AG20443 (cell line): ENCODE measurements at regions not wholly inside any gene's neighbourhood (a gene's known extent, or its start where the extent isn't known, plus 50 kb on each side); places are given as distances from the start of the nearest gene placed in this dataset.
"Not testable (repeated sequence)": the region's sequence is repeated elsewhere in the genome, so short reads cannot be mapped to it uniquely, and the experiment has no call there.

ENCODE experiments used
- DNase-seq: peaks from one replicate; pipeline ENCODE4 v3.0.0; 2012; ENCODE audit warnings: low spot score, mixed read lengths

GRCh38 chr5:101036778-101037177 lies 133.7 kb upstream of the ST8SIA4 start:
- DNase-seq, result no peak

- no peak for DNase-seq
Measured at GRCh38 chr5:101035425-101035824, 132.3 kb upstream of the ST8SIA4 start.

DNA sequence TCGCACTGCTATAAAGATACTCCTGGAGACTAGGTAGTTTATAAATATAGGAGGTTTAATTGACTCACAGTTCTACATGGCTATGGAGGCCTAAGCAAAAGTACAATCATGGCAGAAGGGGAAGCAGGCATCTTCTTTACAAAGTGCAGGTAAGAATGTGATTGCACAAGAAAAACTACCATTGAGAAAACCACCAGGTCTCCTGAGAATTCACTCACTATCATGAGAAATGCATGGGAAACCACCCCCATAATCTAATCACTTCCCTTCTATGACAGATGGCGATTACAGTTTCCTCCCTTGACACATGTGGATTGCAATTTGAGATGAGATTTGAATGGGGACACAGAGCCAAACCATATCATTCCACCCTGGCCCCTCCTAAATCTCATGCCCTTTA lies 121.2 kb upstream of the ST8SIA4 start:
- DNase-seq, result no peak

GRCh38 chr5:101018299-101018698 lies 115.2 kb upstream of the ST8SIA4 start:
- no peak for DNase-seq

DNA sequence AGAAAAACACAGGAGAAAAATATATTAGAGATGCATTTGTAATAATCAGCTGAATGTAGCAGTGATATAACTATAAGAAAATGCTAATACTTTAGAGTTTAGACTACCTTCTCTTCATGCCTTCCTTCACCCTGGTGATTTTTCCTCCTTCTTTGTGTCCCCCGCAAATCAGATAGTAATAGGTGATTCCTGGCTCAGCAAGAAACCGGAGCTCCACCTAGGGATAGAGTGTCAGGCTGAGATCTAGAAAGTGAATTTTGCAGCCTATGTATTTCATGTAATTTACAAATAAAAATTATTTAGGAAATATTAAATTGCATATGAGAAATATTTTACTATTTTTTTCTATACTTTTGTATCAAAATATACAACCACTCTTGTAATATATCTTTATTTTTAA lies 109.8 kb upstream of the ST8SIA4 start:
- DNase-seq, result no peak

DNA sequence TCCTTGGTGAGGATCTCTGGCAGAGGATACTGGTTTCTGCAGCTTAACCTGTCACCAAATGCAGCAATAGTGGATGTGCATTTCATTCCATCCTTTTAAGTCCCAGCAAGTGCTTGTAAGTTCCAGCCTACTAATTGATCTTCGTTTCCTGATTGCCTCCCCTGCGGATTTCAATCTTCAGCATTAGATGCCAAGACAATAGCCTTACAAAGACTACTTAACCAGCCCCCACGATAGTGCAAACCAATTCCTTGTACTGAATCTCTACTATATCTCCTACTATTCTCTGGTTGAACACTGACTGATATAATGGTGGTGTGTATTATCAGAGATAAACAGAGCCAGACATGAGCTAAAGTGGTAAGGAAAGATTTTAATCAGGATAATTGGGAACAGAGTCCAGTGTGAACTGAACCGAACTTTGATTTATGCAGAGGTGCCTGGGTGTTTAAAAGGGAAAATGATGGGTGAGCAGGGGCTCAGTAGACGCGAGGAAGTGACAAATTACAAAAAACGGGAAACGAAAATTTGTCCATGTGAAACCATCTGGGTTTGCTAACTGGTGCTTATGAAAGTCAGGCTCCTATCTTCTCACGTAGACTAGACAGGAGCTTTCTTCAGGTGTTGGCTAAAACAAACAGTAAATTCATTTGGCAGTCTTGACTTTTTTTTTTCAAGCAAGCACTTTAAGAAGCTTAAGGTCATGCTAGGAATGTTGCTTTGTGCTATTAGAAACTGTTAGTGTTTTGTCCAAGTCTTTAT lies 106.9 kb upstream of the ST8SIA4 start:
- DNase-seq, result no peak

- no peak for DNase-seq
Measured at GRCh38 chr5:100992354-100992753, 89.3 kb upstream of the ST8SIA4 start.

DNA sequence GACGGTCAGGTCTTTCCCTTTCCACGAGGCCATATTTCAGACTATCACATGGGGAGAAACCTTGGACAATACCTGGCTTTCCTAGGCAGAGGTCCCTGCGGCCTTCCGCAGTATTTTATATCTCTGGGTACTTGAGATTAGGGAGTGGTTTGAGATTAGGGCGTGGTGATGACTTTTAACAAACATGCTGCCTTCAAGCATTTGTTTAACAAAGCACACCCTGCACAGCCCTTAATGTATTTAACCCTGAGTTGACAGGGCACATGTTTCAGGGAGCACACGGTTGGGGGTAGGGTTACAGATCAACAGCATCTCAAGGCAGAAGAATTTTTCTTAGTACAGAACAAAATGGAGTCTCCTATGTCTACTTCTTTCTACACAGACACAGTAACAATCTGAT lies 80.5 kb upstream of the ST8SIA4 start:
- DNase-seq, result not testable (repeated sequence)

GRCh38 chr5:100974082-100974481 lies 71.0 kb upstream of the ST8SIA4 start:
- DNase-seq, result no peak

DNA sequence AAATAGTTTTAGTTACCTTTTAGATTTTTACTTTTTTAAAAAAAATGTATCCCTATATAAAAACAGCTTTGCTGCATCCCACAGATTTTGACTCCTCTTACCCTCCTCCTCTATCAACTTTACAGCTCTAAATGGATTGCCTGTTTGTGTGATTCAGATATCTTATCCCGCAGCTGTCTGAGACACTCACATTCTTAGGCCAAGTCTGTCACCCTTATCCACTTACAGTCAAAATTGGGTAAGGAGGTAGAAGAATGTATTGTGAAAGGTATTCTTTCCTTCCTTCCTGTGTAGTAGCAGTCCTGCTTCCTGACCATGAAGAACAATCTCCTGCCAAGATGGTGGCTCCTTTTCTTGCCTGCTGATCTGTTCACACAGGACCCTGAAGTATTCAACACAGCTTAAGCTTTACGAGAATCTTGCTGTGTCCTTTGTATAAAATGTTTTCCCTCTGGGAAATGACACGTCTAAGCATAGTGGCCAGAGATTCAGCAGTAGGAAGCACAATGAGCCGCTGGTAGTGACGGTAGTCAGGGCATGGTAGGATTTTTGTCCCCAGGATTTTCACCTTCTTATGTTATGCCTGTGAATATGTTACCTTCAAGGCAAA lies 67.7 kb upstream of the ST8SIA4 start:
- DNase-seq, result no peak

DNA sequence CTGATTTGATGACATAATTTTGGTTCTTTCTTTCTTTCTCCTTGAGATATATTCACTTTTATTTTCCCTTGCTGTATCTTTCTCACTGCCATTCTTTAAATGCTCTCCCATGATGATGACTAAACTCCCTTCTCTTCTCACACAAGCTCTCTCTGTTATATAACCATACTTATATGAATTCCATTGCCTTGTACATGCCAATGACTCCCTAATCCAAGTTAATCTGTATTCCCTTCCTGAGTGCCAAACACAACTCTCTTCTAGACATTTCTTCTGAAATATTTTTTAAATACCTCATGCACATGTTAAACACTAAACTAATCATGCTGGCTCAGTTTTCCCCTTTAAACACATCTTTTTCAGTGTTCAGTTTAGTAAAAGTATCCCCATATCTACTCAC lies 62.2 kb upstream of the ST8SIA4 start:
- no peak for DNase-seq
